T-helper 17 cell (primary cell): ENCODE measurements at regions not wholly inside any gene's neighbourhood (a gene's known extent, or its start where the extent isn't known, plus 50 kb on each side); places are given as distances from the start of the nearest gene placed in this dataset.

Source experiments
- ATAC-seq: fragments of 150-1000 bp; cut with Tn5 transposase; 2 replicates; pipeline ENCODE4 v1.10.0; 2021; ENCODE audit warnings: mild to moderate bottlenecking, moderate library complexity
- DNase-seq, 3 donors: peaks; one replicate each; pipeline versions ENCODE4 v3.0.0 to v3.0.0-alpha.2; 2020 to 2021
- H3K9me3 ChIP-seq: one replicate; pipeline ENCODE4 v1.7.0; 2013; ENCODE audit warnings: low read length, mild to moderate bottlenecking; ENCODE audit not compliant: control insufficient read depth, poor library complexity, severe bottlenecking
- H3K27ac Mint-ChIP-seq: one replicate; pipeline ENCODE4 v1.8.0; 2022; ENCODE audit warnings: mild to moderate bottlenecking, moderate library complexity, mixed read lengths
- H3K27me3 Mint-ChIP-seq: one replicate; pipeline ENCODE4 v1.8.0; 2022; ENCODE audit warnings: mixed read lengths
- H3K36me3 Mint-ChIP-seq: one replicate; pipeline ENCODE4 v1.8.0; 2022; ENCODE audit warnings: low read depth, mixed read lengths
- H3K4me1 Mint-ChIP-seq: one replicate; pipeline ENCODE4 v1.8.0; 2022; ENCODE audit warnings: mild to moderate bottlenecking, mixed read lengths
- H3K4me3 Mint-ChIP-seq: one replicate; pipeline ENCODE4 v1.8.0; 2022; ENCODE audit warnings: mild to moderate bottlenecking, moderate library complexity, mixed read lengths

GRCh38 chr1:38787041-38787440 lies 72.5 kb downstream of the RRAGC start:
- H3K36me3 Mint-ChIP-seq: peaks cover 2% of the 10 kb centered on the region
- no peaks in the 10 kb centered on the region for H3K4me1 Mint-ChIP-seq
- no peak for ATAC-seq
- peaks cover 87% of the 10 kb centered on the region for H3K27me3 Mint-ChIP-seq
- H3K27ac Mint-ChIP-seq: no peak overlapping the region
- no peak for DNase-seq
- no peaks in the 10 kb centered on the region for H3K9me3 ChIP-seq
- no peak overlapping the region for H3K4me3 Mint-ChIP-seq

GRCh38 chr1:38786040-38786436 lies 73.5 kb downstream of the RRAGC start:
- H3K27me3 Mint-ChIP-seq: peaks cover 89% of the 10 kb centered on the region
- peaks cover 9% of the 10 kb centered on the region for H3K36me3 Mint-ChIP-seq
- H3K9me3 ChIP-seq: no peaks in the 10 kb centered on the region
- H3K4me3 Mint-ChIP-seq: no peak overlapping the region
- no peak for DNase-seq
- H3K4me1 Mint-ChIP-seq: no peaks in the 10 kb centered on the region
- no peak overlapping the region for H3K27ac Mint-ChIP-seq
- ATAC-seq: no peak

- no peak overlapping the region for H3K27ac Mint-ChIP-seq
- H3K9me3 ChIP-seq: no peaks in the 10 kb centered on the region
- peaks cover 86% of the 10 kb centered on the region for H3K27me3 Mint-ChIP-seq
- H3K4me3 Mint-ChIP-seq: no peak overlapping the region
- peaks cover 9% of the 10 kb centered on the region for H3K36me3 Mint-ChIP-seq
- H3K4me1 Mint-ChIP-seq: no peaks in the 10 kb centered on the region
- DNase-seq (no peak), ATAC-seq (no peak)
These were observed 74.1 kb downstream of the RRAGC start for GRCh38 chr1:38785285-38786039.

GRCh38 chr1:38784452-38785284 lies 74.9 kb downstream of the RRAGC start:
- H3K9me3 ChIP-seq: no peaks in the 10 kb centered on the region
- Mint-ChIP-seq H3K27me3 (peaks cover 83% of the 10 kb centered on the region), H3K36me3 (peaks cover 9% of the 10 kb centered on the region), H3K4me3 (no peak overlapping the region), H3K27ac (no peak overlapping the region), H3K4me1 (no peaks in the 10 kb centered on the region)
- ATAC-seq (no peak), DNase-seq (no peak)

- H3K27ac Mint-ChIP-seq: no peak overlapping the region
- no peak for DNase-seq
- H3K4me3 Mint-ChIP-seq: no peak overlapping the region
- H3K9me3 ChIP-seq: no peaks in the 10 kb centered on the region
- H3K27me3 Mint-ChIP-seq: peaks cover 74% of the 10 kb centered on the region
- H3K36me3 Mint-ChIP-seq: peaks cover 9% of the 10 kb centered on the region
- no peak for ATAC-seq
- H3K4me1 Mint-ChIP-seq: no peaks in the 10 kb centered on the region
These were observed 75.8 kb downstream of the RRAGC start for GRCh38 chr1:38783640-38784229.

- H3K4me1 Mint-ChIP-seq: no peaks in the 10 kb centered on the region
- H3K27ac Mint-ChIP-seq: no peak overlapping the region
- peaks cover 69% of the 10 kb centered on the region for H3K27me3 Mint-ChIP-seq
- peaks cover 9% of the 10 kb centered on the region for H3K36me3 Mint-ChIP-seq
- ATAC-seq: no peak
- no peak for DNase-seq
- no peak overlapping the region for H3K4me3 Mint-ChIP-seq
- H3K9me3 ChIP-seq: no peaks in the 10 kb centered on the region
These were observed 77.5 kb downstream of the RRAGC start for GRCh38 chr1:38781872-38782617.

GRCh38 chr1:38780133-38780532 lies 79.4 kb downstream of the RRAGC start:
- Mint-ChIP-seq H3K4me3 (no peak overlapping the region), H3K27ac (no peak overlapping the region), H3K27me3 (peaks cover 57% of the 10 kb centered on the region), H3K36me3 (peaks cover 9% of the 10 kb centered on the region), H3K4me1 (no peaks in the 10 kb centered on the region)
- DNase-seq (no peak), ATAC-seq (no peak)
- no peaks in the 10 kb centered on the region for H3K9me3 ChIP-seq

- H3K4me3 Mint-ChIP-seq: no peak overlapping the region
- DNase-seq (no peak), ATAC-seq (no peak)
- no peaks in the 10 kb centered on the region for H3K4me1 Mint-ChIP-seq
- H3K9me3 ChIP-seq: no peaks in the 10 kb centered on the region
- H3K36me3 Mint-ChIP-seq: peaks cover 9% of the 10 kb centered on the region
- H3K27ac Mint-ChIP-seq: no peak overlapping the region
- H3K27me3 Mint-ChIP-seq: peaks cover 51% of the 10 kb centered on the region
These were observed 80.1 kb downstream of the RRAGC start for GRCh38 chr1:38779491-38779890.

- Mint-ChIP-seq H3K27me3 (peaks cover 43% of the 10 kb centered on the region), H3K36me3 (peaks cover 9% of the 10 kb centered on the region), H3K27ac (no peak overlapping the region), H3K4me1 (no peaks in the 10 kb centered on the region), H3K4me3 (no peak overlapping the region)
- no peak for ATAC-seq
- H3K9me3 ChIP-seq: no peaks in the 10 kb centered on the region
- DNase-seq: no peak
These were observed 81.1 kb downstream of the RRAGC start for GRCh38 chr1:38778521-38778920.

GRCh38 chr1:38778051-38778450 lies 81.5 kb downstream of the RRAGC start:
- peaks cover 48% of the 10 kb centered on the region for H3K27me3 Mint-ChIP-seq
- H3K27ac Mint-ChIP-seq: no peak overlapping the region
- ATAC-seq (no peak), DNase-seq (no peak)
- peaks cover 9% of the 10 kb centered on the region for H3K36me3 Mint-ChIP-seq
- H3K4me3 Mint-ChIP-seq: no peak overlapping the region
- no peaks in the 10 kb centered on the region for H3K4me1 Mint-ChIP-seq
- no peaks in the 10 kb centered on the region for H3K9me3 ChIP-seq

- Mint-ChIP-seq H3K36me3 (peaks cover 8% of the 10 kb centered on the region), H3K4me1 (no peaks in the 10 kb centered on the region), H3K27ac (no peak overlapping the region), H3K4me3 (no peak overlapping the region), H3K27me3 (peaks cover 48% of the 10 kb centered on the region)
- DNase-seq (no peak), ATAC-seq (no peak)
- no peaks in the 10 kb centered on the region for H3K9me3 ChIP-seq
These were observed 82.1 kb downstream of the RRAGC start for GRCh38 chr1:38777464-38777957.

GRCh38 chr1:38776466-38777065 lies 83.0 kb downstream of the RRAGC start:
- DNase-seq: no peak
- Mint-ChIP-seq H3K4me1 (peaks cover under 1% of the 10 kb centered on the region), H3K36me3 (peaks cover 3% of the 10 kb centered on the region), H3K27me3 (peaks cover 44% of the 10 kb centered on the region), H3K27ac (no peak overlapping the region), H3K4me3 (no peak overlapping the region)
- no peaks in the 10 kb centered on the region for H3K9me3 ChIP-seq
- ATAC-seq: no peak
